ENCODE measurements at regions not wholly inside any gene's neighbourhood (a gene's known extent, or its start where the extent isn't known, plus 50 kb on each side); places are given as distances from the start of the nearest gene placed in this dataset.
"Not testable (repeated sequence)": the region's sequence is repeated elsewhere in the genome, so short reads cannot be mapped to it uniquely, and the experiment has no call there.

DNA sequence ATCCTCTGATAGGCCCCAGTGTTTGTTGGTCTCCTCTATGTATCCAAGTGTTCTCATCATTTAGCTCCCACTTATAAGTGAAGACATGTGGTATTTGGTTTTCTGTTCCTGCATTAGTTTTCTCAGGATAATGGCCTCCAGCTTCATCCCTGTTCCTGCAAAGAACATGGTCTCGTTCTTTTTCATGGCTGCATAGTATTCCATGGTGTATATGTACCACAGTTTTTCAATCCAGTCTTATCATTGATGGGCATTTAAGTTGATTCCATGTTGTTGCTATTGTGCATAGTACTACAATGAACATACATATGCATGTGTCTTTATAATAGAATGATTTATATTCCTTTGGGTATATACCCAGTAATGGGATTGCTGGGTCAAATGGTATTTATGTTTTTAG lies 406.9 kb downstream of the UTRN start:
- TF ChIP-seq POLR2AphosphoS5 (IDR thresholded peaks at IDR 0.05; ENCODE audit: borderline replicate concordance, low read depth, low read length); EZH2 (IDR thresholded peaks at IDR 0.05); FOXP2 (optimal IDR thresholded peaks at IDR 0.05; ENCODE audit: control extremely low read depth, extremely low read length, insufficient read depth): not testable (repeated sequence)

All from SK-N-MC (cell line).